ELR (cell line): ENCODE measurements at regions not wholly inside any gene's neighbourhood (a gene's known extent, or its start where the extent isn't known, plus 50 kb on each side); places are given as distances from the start of the nearest gene placed in this dataset.

Experiments used
- DNase-seq: peaks from one replicate; pipeline ENCODE4 v3.0.0-alpha.2; 2015; ENCODE audit warnings: low read depth

GRCh38 chr20:52727740-52728456 lies 244.3 kb upstream of the TSHZ2 start:
- DNase-seq, result no peak

GRCh38 chr20:52724541-52724940 lies 247.6 kb upstream of the TSHZ2 start:
- DNase-seq, result no peak

- no peak for DNase-seq
Observed at GRCh38 chr20:52722926-52723688, 249.1 kb upstream of the TSHZ2 start.

GRCh38 chr20:52708137-52708536 lies 264.0 kb upstream of the TSHZ2 start:
- no peak for DNase-seq

GRCh38 chr20:52704553-52704952 lies 267.6 kb upstream of the TSHZ2 start:
- DNase-seq, result no peak

GRCh38 chr20:52688345-52688744 lies 283.8 kb upstream of the TSHZ2 start:
- no peak for DNase-seq

GRCh38 chr20:52684905-52685304 lies 287.3 kb upstream of the TSHZ2 start:
- no peak for DNase-seq

- DNase-seq, result no peak
Observed at GRCh38 chr20:52684176-52684575, 288.0 kb upstream of the TSHZ2 start.

GRCh38 chr20:52683761-52684160 lies 288.4 kb upstream of the TSHZ2 start:
- DNase-seq, result no peak

GRCh38 chr20:52682237-52682636 lies 289.9 kb upstream of the TSHZ2 start:
- no peak for DNase-seq

GRCh38 chr20:52681288-52681687 lies 290.9 kb upstream of the TSHZ2 start:
- DNase-seq, result no peak

GRCh38 chr20:52677216-52677615 lies 294.9 kb upstream of the TSHZ2 start:
- no peak for DNase-seq

GRCh38 chr20:52676283-52676995 lies 295.7 kb upstream of the TSHZ2 start:
- no peak for DNase-seq

GRCh38 chr20:52675375-52675774 lies 296.8 kb upstream of the TSHZ2 start:
- DNase-seq, result no peak

GRCh38 chr20:52668626-52669025 lies 303.5 kb upstream of the TSHZ2 start:
- no peak for DNase-seq

GRCh38 chr20:52667358-52667757 lies 304.8 kb upstream of the TSHZ2 start:
- no peak for DNase-seq

- DNase-seq, result no peak
Observed at GRCh38 chr20:52665441-52665840, 306.7 kb upstream of the TSHZ2 start.

- no peak for DNase-seq
Observed at GRCh38 chr20:52655395-52655794, 316.8 kb upstream of the TSHZ2 start.

- DNase-seq, result no peak
Observed at GRCh38 chr20:52654567-52654966, 317.6 kb upstream of the TSHZ2 start.

GRCh38 chr20:52652271-52652670 lies 319.9 kb upstream of the TSHZ2 start:
- DNase-seq, result no peak

GRCh38 chr20:52649727-52650126 lies 322.4 kb upstream of the TSHZ2 start:
- no peak for DNase-seq

- no peak for DNase-seq
Observed at GRCh38 chr20:52645822-52646221, 326.3 kb upstream of the TSHZ2 start.

- DNase-seq, result no peak
Observed at GRCh38 chr20:52643034-52643433, 329.1 kb upstream of the TSHZ2 start.
